GM12875 (cell line): ENCODE measurements at regions not wholly inside any gene's neighbourhood (a gene's known extent, or its start where the extent isn't known, plus 50 kb on each side); places are given as distances from the start of the nearest gene placed in this dataset.

ENCODE experiments used
- H3K4me3 ChIP-seq: one replicate; pipeline ENCODE4 v1.5.1; 2011; ENCODE audit warnings: low read depth, low read length, control low read depth
- TF ChIP-seq, protein P1 (sequence below): IDR thresholded peaks from 2 replicates; pipeline ENCODE4 v1.5.1; 2011; ENCODE audit warnings: low read depth, mild to moderate bottlenecking, control low read depth, inconsistent platforms, low read length, moderate library complexity, borderline replicate concordance; ENCODE audit not compliant: insufficient read depth

DNA sequence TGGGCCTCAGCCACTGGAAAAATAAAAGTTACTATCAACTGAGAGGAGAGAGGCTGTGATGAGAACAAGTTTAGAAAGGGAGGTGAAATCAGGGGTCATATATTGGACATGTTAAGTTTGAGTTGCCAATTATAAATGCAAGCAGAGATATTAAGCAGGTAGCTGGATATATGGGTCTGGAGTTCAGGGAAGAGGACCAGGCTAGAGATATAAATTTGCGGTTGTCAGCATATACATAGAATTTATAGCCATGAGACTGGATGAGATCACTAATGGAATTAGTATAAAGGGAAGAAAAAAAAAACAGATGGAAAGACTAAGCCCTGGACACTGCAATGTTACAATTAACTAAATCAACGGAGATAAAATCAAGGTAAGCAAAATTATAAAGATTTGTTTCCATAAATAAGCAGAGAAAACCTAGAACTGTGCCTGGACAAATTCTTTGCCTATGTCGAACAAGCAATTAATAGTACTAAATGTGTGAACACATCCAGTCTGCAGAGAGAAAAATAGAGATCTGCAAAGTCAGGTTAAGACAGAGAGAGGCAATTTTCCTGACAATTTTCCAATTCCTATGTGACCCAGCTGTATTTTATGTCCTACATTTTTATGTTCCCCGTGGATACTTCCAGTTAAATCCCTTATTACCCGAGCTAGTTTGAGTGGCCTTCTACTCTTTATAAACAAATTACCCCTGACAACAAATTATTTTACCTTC lies 265.4 kb downstream of the GASK1B start:
- TF ChIP-seq, protein P1, sequence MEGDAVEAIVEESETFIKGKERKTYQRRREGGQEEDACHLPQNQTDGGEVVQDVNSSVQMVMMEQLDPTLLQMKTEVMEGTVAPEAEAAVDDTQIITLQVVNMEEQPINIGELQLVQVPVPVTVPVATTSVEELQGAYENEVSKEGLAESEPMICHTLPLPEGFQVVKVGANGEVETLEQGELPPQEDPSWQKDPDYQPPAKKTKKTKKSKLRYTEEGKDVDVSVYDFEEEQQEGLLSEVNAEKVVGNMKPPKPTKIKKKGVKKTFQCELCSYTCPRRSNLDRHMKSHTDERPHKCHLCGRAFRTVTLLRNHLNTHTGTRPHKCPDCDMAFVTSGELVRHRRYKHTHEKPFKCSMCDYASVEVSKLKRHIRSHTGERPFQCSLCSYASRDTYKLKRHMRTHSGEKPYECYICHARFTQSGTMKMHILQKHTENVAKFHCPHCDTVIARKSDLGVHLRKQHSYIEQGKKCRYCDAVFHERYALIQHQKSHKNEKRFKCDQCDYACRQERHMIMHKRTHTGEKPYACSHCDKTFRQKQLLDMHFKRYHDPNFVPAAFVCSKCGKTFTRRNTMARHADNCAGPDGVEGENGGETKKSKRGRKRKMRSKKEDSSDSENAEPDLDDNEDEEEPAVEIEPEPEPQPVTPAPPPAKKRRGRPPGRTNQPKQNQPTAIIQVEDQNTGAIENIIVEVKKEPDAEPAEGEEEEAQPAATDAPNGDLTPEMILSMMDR: no peak
- H3K4me3 ChIP-seq: no peak overlapping the region

GRCh38 chr4:157898836-157899605 lies 273.8 kb downstream of the GASK1B start:
- no peak overlapping the region for H3K4me3 ChIP-seq
- TF ChIP-seq, protein P1: no peak

- H3K4me3 ChIP-seq: no peak overlapping the region
- TF ChIP-seq, protein P1: no peak
Observed at GRCh38 chr4:157897855-157898370, 274.9 kb downstream of the GASK1B start.

DNA sequence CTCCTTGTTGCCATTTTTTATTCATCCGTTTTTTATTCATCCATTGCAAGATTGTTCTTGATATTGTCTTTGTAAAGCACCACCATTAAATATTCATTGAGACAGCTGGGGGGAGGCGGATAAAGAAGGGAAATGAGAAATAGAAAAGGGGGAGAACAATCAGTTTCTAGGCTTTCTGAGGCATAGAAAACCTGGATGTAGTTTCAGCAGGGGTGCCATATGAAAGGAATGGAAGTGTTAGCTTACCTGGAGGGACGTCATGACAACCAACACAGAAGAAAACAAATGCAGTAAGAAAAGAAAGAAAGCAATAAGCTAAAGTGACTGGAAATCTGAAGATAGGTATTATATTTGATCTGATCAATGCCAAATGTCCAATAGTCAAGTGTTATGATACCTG lies 276.1 kb downstream of the GASK1B start:
- TF ChIP-seq, protein P1: no peak

GRCh38 chr4:157895205-157895604 lies 277.6 kb downstream of the GASK1B start:
- no peak overlapping the region for H3K4me3 ChIP-seq
- TF ChIP-seq, protein P1: no peak

More for the DNA sequence above, 276.1 kb downstream of the GASK1B start:
- no peak overlapping the region for H3K4me3 ChIP-seq

DNA sequence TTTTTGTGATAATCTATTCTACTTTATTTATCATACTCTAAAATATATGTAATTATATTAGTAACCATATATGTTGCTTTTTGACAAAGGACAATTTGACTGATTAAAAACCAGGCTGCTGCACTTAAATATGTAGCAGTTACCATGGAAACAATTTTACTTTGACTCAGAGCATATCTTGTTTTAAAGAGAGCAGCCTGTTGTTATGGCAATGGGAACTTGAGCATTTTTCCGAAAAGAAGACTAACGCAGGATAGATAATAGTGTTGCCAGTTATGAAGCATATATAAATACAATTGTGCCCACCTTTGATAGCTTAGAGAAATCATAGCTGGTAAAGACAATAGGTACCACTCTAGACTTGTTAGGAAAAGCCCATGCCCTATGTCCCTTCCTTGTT lies 283.0 kb downstream of the GASK1B start:
- TF ChIP-seq, protein P1: no peak

More for the DNA sequence above, 283.0 kb downstream of the GASK1B start:
- no peak overlapping the region for H3K4me3 ChIP-seq
